ENCODE measurements at regions not wholly inside any gene's neighbourhood (a gene's known extent, or its start where the extent isn't known, plus 50 kb on each side); places are given as distances from the start of the nearest gene placed in this dataset.

DNA sequence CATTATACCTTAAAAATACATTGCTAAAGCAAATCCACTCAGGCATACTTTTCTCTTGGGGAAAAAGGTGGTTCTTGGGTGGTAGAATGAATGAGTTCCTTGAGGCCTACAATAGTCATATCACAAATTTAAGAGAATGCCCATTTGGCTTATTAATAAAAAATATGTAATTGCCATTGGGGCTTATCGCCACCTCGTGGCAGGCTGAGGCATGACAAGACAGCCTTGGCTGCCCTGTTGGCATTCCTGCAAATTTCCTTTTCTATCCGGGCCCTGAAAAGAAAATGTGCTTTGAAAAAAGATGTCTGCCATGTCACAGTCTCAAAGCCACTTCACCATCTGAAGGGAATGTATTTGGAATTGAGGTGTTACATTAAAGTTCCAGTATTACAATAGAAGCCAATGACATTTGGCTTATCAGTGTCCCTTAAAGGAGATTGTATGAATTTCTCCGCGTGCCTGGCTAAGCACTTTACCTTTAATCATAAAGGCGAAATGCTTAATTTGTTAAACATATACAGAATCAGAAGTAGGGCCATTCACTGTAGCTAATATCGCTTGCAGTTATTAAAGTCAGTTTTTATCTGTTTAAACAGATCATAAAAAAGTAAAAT, 188.3 kb upstream of the ZFP64 start:
- TF ChIP-seq POLR2AphosphoS5 (IDR thresholded peaks at IDR 0.05): no peak
- peak; percentile 41 to 77 (median 62) for TF ChIP-seq CTCF (IDR thresholded peaks at IDR 0.05)
- TF ChIP-seq POLR2A (IDR thresholded peaks at IDR 0.05): no peak
- TF ChIP-seq EP300 (IDR thresholded peaks at IDR 0.05): no peak

All from gastroesophageal sphincter (tissue), 3 donors.